Upper lobe of left lung (tissue), 6 donors: ENCODE measurements at regions not wholly inside any gene's neighbourhood (a gene's known extent, or its start where the extent isn't known, plus 50 kb on each side); places are given as distances from the start of the nearest gene placed in this dataset.

Experiments used
- ATAC-seq, 2 donors: fragments of 200-7000 bp; cut with Tn5 transposase; one replicate each; pipeline ENCODE4 v1.9.1; 2022; ENCODE audit warnings: mild to moderate bottlenecking in 2 of 2, moderate library complexity in 2 of 2; ENCODE audit not compliant: low FRiP score in 2 of 2
- DNase-seq, 2 donors: peaks; one replicate each; pipeline ENCODE4 v3.0.0-alpha.2; 2019 to 2020
- H3K27ac ChIP-seq, 4 donors: fragments of 200-600 bp; sonication (generic); one replicate each; pipeline ENCODE4 v1.5.1; 2016 to 2019
- H3K27me3 ChIP-seq, 4 donors: fragments of 200-600 bp; sonication (generic); one replicate each; pipeline ENCODE4 v1.5.1; 2017 to 2019
- H3K36me3 ChIP-seq, 4 donors: fragments of 200-600 bp; sonication (generic); one replicate each; pipeline ENCODE4 v1.5.1; 2016 to 2019
- H3K4me1 ChIP-seq, 4 donors: fragments of 200-600 bp; sonication (generic); one replicate each; pipeline ENCODE4 v1.5.1; 2018 to 2019
- H3K4me3 ChIP-seq, 4 donors: fragments of 200-600 bp; sonication (generic); one replicate each; pipeline ENCODE4 v1.5.1; 2017 to 2019; ENCODE audit warnings: mild to moderate bottlenecking in 2 of 4, moderate library complexity in 1 of 4
- H3K9me3 ChIP-seq, 4 donors: fragments of 200-600 bp; sonication (generic); one replicate each; pipeline ENCODE4 v1.5.1; 2018 to 2019
- CTCF ChIP-seq, 6 experiments: fragments of 450-650 bp in 4 of 6; fragments of 200-600 bp in 2 of 6; sonication (generic) in 2 of 6; IDR thresholded peaks; one replicate each; pipeline ENCODE4 v1.5.1; 2016 to 2019; ENCODE audit warnings: antibody characterized with exemption in 6 of 6
- EP300 ChIP-seq, 4 donors: sonication (generic); formaldehyde crosslinking; IDR thresholded peaks; one replicate each; pipeline ENCODE4 v1.5.1; 2017; ENCODE audit warnings: antibody characterized with exemption in 4 of 4, control low read depth in 2 of 4
- POLR2A ChIP-seq, 4 donors: fragments of 450-650 bp; IDR thresholded peaks; one replicate each; pipeline ENCODE4 v1.5.1; 2016 to 2017; ENCODE audit warnings: antibody characterized with exemption in 4 of 4, mild to moderate bottlenecking in 2 of 4
- POLR2AphosphoS5 ChIP-seq, 2 donors: sonication (generic); formaldehyde crosslinking; IDR thresholded peaks; one replicate each; pipeline ENCODE4 v1.5.1; 2017; ENCODE audit warnings: antibody characterized with exemption in 2 of 2
- WGBS, 2 donors: methylation state at CpG; one replicate each; pipeline ENCODE4 v1.1.5; 2017 to 2018; 5-methylcytosine and 5-hydroxymethylcytosine counted together
- donor health status: DM: no; HTN: no; CAD: no; lungs with moderate emphysema.
- donor health status: DM: no; HTN: yes; CAD: no; lungs with severe emphysema.

- Histone ChIP-seq H3K4me3 (no peak overlapping the region), H3K36me3 (no peaks in the 10 kb centered on the region), H3K9me3 (peaks cover 0 to 6% (median 0%) of the 10 kb centered on the region in 4 donors), H3K27me3 (no peaks in the 10 kb centered on the region), H3K4me1 (no peaks in the 10 kb centered on the region), H3K27ac (no peak overlapping the region)
- ATAC-seq (no peak), DNase-seq (no peak)
- 32 to 45% methylated on average over 7 of the region's 7 CpGs for WGBS, 2 donors
- TF ChIP-seq CTCF (IDR thresholded peaks at IDR 0.05) = no peak
- TF ChIP-seq POLR2A (IDR thresholded peaks at IDR 0.05) = no peak
- TF ChIP-seq POLR2AphosphoS5 (IDR thresholded peaks at IDR 0.05) = no peak
- no peak for TF ChIP-seq EP300 (IDR thresholded peaks at IDR 0.05)
Measured at GRCh38 chr5:9782826-9783560, 152.8 kb upstream of the TAS2R1 start.

- ATAC-seq = no peak
- no peaks in the 10 kb centered on the region for H3K4me1 ChIP-seq
Measured at GRCh38 chr5:9781890-9782289, 151.7 kb upstream of the TAS2R1 start.

GRCh38 chr5:9781275-9781674 is 151.1 kb upstream of the TAS2R1 start:
- ATAC-seq (no peak), DNase-seq (no peak)
- H3K9me3 ChIP-seq = peaks cover 0 to 6% (median 0%) of the 10 kb centered on the region in 4 donors
- H3K4me3 ChIP-seq = no peak overlapping the region
- 71 to 87% methylated on average over 2 of the region's 2 CpGs for WGBS, 2 donors
- no peaks in the 10 kb centered on the region for H3K36me3 ChIP-seq
- TF ChIP-seq POLR2A (IDR thresholded peaks at IDR 0.05) = no peak
- TF ChIP-seq CTCF (IDR thresholded peaks at IDR 0.05) = no peak
- no peak for TF ChIP-seq EP300 (IDR thresholded peaks at IDR 0.05)
- TF ChIP-seq POLR2AphosphoS5 (IDR thresholded peaks at IDR 0.05) = no peak
- no peaks in the 10 kb centered on the region for H3K27me3 ChIP-seq
- H3K4me1 ChIP-seq = no peaks in the 10 kb centered on the region
- H3K27ac ChIP-seq = no peak overlapping the region

More at GRCh38 chr5:9781890-9782289, 151.7 kb upstream of the TAS2R1 start:
- Histone ChIP-seq H3K9me3 (peaks cover 0 to 6% (median 0%) of the 10 kb centered on the region in 4 donors), H3K27ac (no peak overlapping the region), H3K4me3 (no peak overlapping the region), H3K36me3 (no peaks in the 10 kb centered on the region), H3K27me3 (no peaks in the 10 kb centered on the region)
- TF ChIP-seq POLR2A (IDR thresholded peaks at IDR 0.05) (no peak), POLR2AphosphoS5 (IDR thresholded peaks at IDR 0.05) (no peak), CTCF (IDR thresholded peaks at IDR 0.05) (no peak), EP300 (IDR thresholded peaks at IDR 0.05) (no peak)
- WGBS, 2 donors = 72 to 83% methylated on average over 1 of the region's 1 CpG
- DNase-seq = no peak

GRCh38 chr5:9780501-9780900 is 150.3 kb upstream of the TAS2R1 start:
- Histone ChIP-seq H3K27ac (no peak overlapping the region), H3K4me3 (no peak overlapping the region), H3K9me3 (peaks cover 0 to 6% (median 0%) of the 10 kb centered on the region in 4 donors), H3K36me3 (no peaks in the 10 kb centered on the region), H3K27me3 (no peaks in the 10 kb centered on the region), H3K4me1 (no peaks in the 10 kb centered on the region)
- 93 to 94% methylated on average over 11 of the region's 11 CpGs for WGBS, 2 donors
- ATAC-seq = no peak
- TF ChIP-seq POLR2AphosphoS5 (IDR thresholded peaks at IDR 0.05) (no peak), CTCF (IDR thresholded peaks at IDR 0.05) (no peak)
- peak in 1 of 2 donors; percentile 50 for DNase-seq

- DNase-seq (no peak), ATAC-seq (no peak)
- Histone ChIP-seq H3K36me3 (no peaks in the 10 kb centered on the region), H3K9me3 (peaks cover 0 to 6% (median 0%) of the 10 kb centered on the region in 4 donors), H3K4me3 (no peak overlapping the region), H3K27ac (no peak overlapping the region), H3K4me1 (no peaks in the 10 kb centered on the region), H3K27me3 (no peaks in the 10 kb centered on the region)
- WGBS, 2 donors = 41 to 58% methylated on average over 3 of the region's 3 CpGs
- TF ChIP-seq POLR2AphosphoS5 (IDR thresholded peaks at IDR 0.05) (no peak), EP300 (IDR thresholded peaks at IDR 0.05) (no peak), CTCF (IDR thresholded peaks at IDR 0.05) (no peak), POLR2A (IDR thresholded peaks at IDR 0.05) (no peak)
Measured at GRCh38 chr5:9776525-9776924, 146.4 kb upstream of the TAS2R1 start.
